IMR-90 (cell line): ENCODE measurements at regions not wholly inside any gene's neighbourhood (a gene's known extent, or its start where the extent isn't known, plus 50 kb on each side); places are given as distances from the start of the nearest gene placed in this dataset.

ENCODE experiments used
- ATAC-seq: fragments of 200-7000 bp; cut with Tn5 transposase; 2 replicates; pipeline ENCODE4 v1.9.1; 2020; ENCODE audit warnings: low read depth, mild to moderate bottlenecking, moderate library complexity
- BruUV-seq: library from RNA; stranded (reverse); fragments of 400-500 nt; replicated peaks from 2 replicates; lab custom pipeline; 2021; lab: Mats Ljungman, UMichigan
- CTCF ChIA-PET: fragments of 300-600 bp; formaldehyde crosslinking; extraction: SDS; loops from one replicate; lab custom pipeline; 2021; ENCODE audit warnings: antibody characterized with exemption; lab: Yijun Ruan, JAX
- POLR2A ChIA-PET: fragments of 300-600 bp; sonication (Branson Sonifier 250); formaldehyde crosslinking; loops from one replicate; lab custom pipeline; 2022; ENCODE audit warnings: antibody characterized with exemption; ENCODE audit not compliant: unreplicated experiment; lab: Charles Lee
- DNase-seq: peaks from one replicate; pipeline ENCODE4 v3.0.0; 2013
- H2AFZ ChIP-seq: replicated peaks from 2 replicates; pipeline ENCODE3; 2013; ENCODE audit warnings: low read length, mild to moderate bottlenecking; ENCODE audit not compliant: poor library complexity
- H2AK5ac ChIP-seq: 2 replicates; pipeline ENCODE4 v1.6.1; 2013; ENCODE audit warnings: low read depth, low read length, inconsistent platforms
- H2AK9ac ChIP-seq: replicated peaks from 2 replicates; pipeline ENCODE3; 2013; ENCODE audit warnings: mild to moderate bottlenecking, low read depth, low read length, moderate library complexity; ENCODE audit not compliant: poor library complexity
- H2BK120ac ChIP-seq: 2 replicates; pipeline ENCODE4 v1.6.1; 2013; ENCODE audit warnings: low read depth, low read length, inconsistent platforms
- H2BK15ac ChIP-seq: 3 replicates; pipeline ENCODE4 v1.6.1; 2013; ENCODE audit warnings: low read depth, low read length, inconsistent platforms
- H2BK20ac ChIP-seq: 2 replicates; pipeline ENCODE4 v1.6.1; 2013; ENCODE audit warnings: low read depth, mild to moderate bottlenecking, inconsistent platforms, low read length, moderate library complexity
- H2BK5ac ChIP-seq: 2 replicates; pipeline ENCODE4 v1.6.1; 2013; ENCODE audit warnings: mild to moderate bottlenecking, low read depth, low read length, inconsistent platforms; ENCODE audit not compliant: poor library complexity, severe bottlenecking
- H3K14ac ChIP-seq: replicated peaks from 2 replicates; pipeline ENCODE4 v1.6.1; 2013; ENCODE audit warnings: low read depth, low read length, inconsistent platforms
- H3K18ac ChIP-seq: 2 replicates; pipeline ENCODE4 v1.6.1; 2013; ENCODE audit warnings: low read depth, low read length, control low read depth
- H3K23ac ChIP-seq: 2 replicates; pipeline ENCODE4 v1.6.1; 2013; ENCODE audit warnings: low read depth, low read length, inconsistent platforms
- H3K27ac ChIP-seq: 2 replicates; pipeline ENCODE4 v1.5.1; 2013; ENCODE audit warnings: mild to moderate bottlenecking, control low read depth, low read length; ENCODE audit not compliant: insufficient read depth
- H3K27me3 ChIP-seq: 2 replicates; pipeline ENCODE4 v1.6.1; 2013; ENCODE audit warnings: low read length; ENCODE audit not compliant: control insufficient read depth, insufficient read depth
- H3K36me3 ChIP-seq: 2 replicates; pipeline ENCODE4 v1.6.1; 2013; ENCODE audit warnings: low read length, mixed read lengths; ENCODE audit not compliant: control insufficient read depth, insufficient read depth
- H3K4ac ChIP-seq: 2 replicates; pipeline ENCODE4 v1.6.1; 2013; ENCODE audit warnings: low read depth, low read length, inconsistent platforms
- H3K4me1 ChIP-seq: 2 replicates; pipeline ENCODE4 v1.6.1; 2013; ENCODE audit warnings: low read length, mixed read lengths; ENCODE audit not compliant: control insufficient read depth, insufficient read depth
- H3K4me2 ChIP-seq: 2 replicates; pipeline ENCODE4 v1.6.1; 2013; ENCODE audit warnings: low read depth, mild to moderate bottlenecking, control low read depth, low read length, moderate library complexity
- H3K4me3 ChIP-seq: 2 replicates; pipeline ENCODE4 v1.5.1; 2013; ENCODE audit warnings: low read depth, mild to moderate bottlenecking, control low read depth, low read length, moderate library complexity; ENCODE audit not compliant: insufficient read depth
- H3K56ac ChIP-seq: 2 replicates; pipeline ENCODE4 v1.6.1; 2013; ENCODE audit warnings: low read length, inconsistent platforms; ENCODE audit not compliant: insufficient read depth; ENCODE audit errors: extremely low read depth
- H3K79me1 ChIP-seq, 2 experiments: 2 replicates each; pipeline ENCODE4 v1.6.1; 2013; ENCODE audit warnings: low read length in 2 of 2, inconsistent platforms in 1 of 2, low read depth in 1 of 2
- H3K9ac ChIP-seq: 2 replicates; pipeline ENCODE4 v1.6.1; 2013; ENCODE audit warnings: low read depth, low read length, control low read depth
- H3K9me1 ChIP-seq: 2 replicates; pipeline ENCODE4 v1.6.1; 2013; ENCODE audit warnings: low read length, inconsistent platforms; ENCODE audit not compliant: insufficient read depth
- H3K9me3 ChIP-seq: 2 replicates; pipeline ENCODE4 v1.6.1; 2013; ENCODE audit warnings: low read length; ENCODE audit not compliant: control insufficient read depth, insufficient read depth
- H4K20me1 ChIP-seq: 2 replicates; pipeline ENCODE4 v1.6.1; 2013; ENCODE audit warnings: low read length, inconsistent platforms; ENCODE audit not compliant: insufficient read depth
- H4K5ac ChIP-seq: 2 replicates; pipeline ENCODE4 v1.6.1; 2013; ENCODE audit warnings: mild to moderate bottlenecking, low read depth, low read length, control low read depth
- H4K8ac ChIP-seq, 2 experiments: 2 replicates each; pipeline ENCODE4 v1.6.1; 2013; ENCODE audit warnings: low read depth in 2 of 2, low read length in 2 of 2, control low read depth in 1 of 2, inconsistent platforms in 1 of 2
- H4K91ac ChIP-seq: 2 replicates; pipeline ENCODE4 v1.6.1; 2013; ENCODE audit warnings: low read depth, low read length, inconsistent platforms; ENCODE audit not compliant: insufficient read depth
- CHD1 ChIP-seq: IDR thresholded peaks from 2 replicates; pipeline ENCODE4 v1.6.1; 2012; ENCODE audit warnings: low read depth, low read length, improper control_type of control experiment
- FOS ChIP-seq: fragments of 150-350 bp; IDR thresholded peaks from 2 replicates; pipeline ENCODE4 v1.6.1; 2016; ENCODE audit warnings: low read depth, low read length
- MAFK ChIP-seq: IDR thresholded peaks from 2 replicates; pipeline ENCODE4 v1.6.1; 2012; ENCODE audit warnings: low read depth, low read length, improper control_type of control experiment
- NFE2L2 ChIP-seq: fragments of 150-350 bp; IDR thresholded peaks from 2 replicates; pipeline ENCODE4 v1.6.1; 2016; ENCODE audit warnings: low read depth, mild to moderate bottlenecking, low read length
- RAD21 ChIP-seq: IDR thresholded peaks from 2 replicates; pipeline ENCODE4 v1.6.1; 2012; ENCODE audit warnings: low read length, improper control_type of control experiment
- RFX5 ChIP-seq: IDR thresholded peaks from 2 replicates; pipeline ENCODE4 v1.8.0; 2012; ENCODE audit warnings: low read depth, mild to moderate bottlenecking, low read length, moderate library complexity
- WGBS, 2 experiments: methylation state at CpG; one replicate each; pipeline versions ENCODE4 v1.1.5 to v1.1.7; 2013; ENCODE audit warnings: missing lambda C conversion rate in 2 of 2; ENCODE audit not compliant: insufficient read length in 1 of 2; ENCODE audit errors: extremely low coverage in 2 of 2; 5-methylcytosine and 5-hydroxymethylcytosine counted together
- dilution Hi-C: fragments of 300-500 bp; cut with HindIII; formaldehyde crosslinking; loops from one replicate; pipeline ENCODE4 v1.14.3; 2018; ENCODE audit warnings: low sequenced_read_pairs; ENCODE audit not compliant: unreplicated experiment
- in situ Hi-C: fragments of 300-500 bp; cut with MboI; formaldehyde crosslinking; loops from 3 replicates; pipeline ENCODE4 v1.14.3; 2019; ENCODE audit warnings: low sequenced_read_pairs, inconsistent platforms, mixed read lengths
- intact Hi-C: fragments of 100-400 bp; cut with micrococcal nuclease; formaldehyde crosslinking; loops from 2 replicates; pipeline ENCODE4 v1.10.0; 2022
- TF ChIP-seq, protein P1 (sequence below): fragments of 150-350 bp; IDR thresholded peaks from 2 replicates; pipeline ENCODE4 v1.6.1; 2017; ENCODE audit warnings: mild to moderate bottlenecking, antibody characterized with exemption, low read length, low read depth

DNA sequence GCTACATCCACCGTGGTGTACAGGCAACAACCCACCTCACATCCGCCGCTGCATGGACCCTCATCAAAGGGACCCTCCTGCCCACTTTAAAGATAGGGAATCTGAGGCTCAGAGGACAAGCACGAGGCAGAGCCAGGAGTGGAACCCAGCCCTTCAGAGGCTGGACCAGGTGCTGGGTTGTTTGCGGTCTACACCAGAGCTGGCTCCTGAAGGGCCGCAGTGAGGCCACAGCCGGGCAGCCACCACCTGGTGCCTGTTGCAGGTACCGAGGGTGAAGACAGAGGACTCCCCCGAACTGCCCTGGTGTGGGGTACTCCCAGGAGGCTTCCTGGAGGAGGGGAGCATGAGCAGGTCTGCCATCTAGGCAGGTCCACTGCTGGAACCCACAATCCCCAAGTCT is 78.8 kb downstream of the DHCR7 start:
- Histone ChIP-seq H3K4ac (no peak overlapping the region), H2BK5ac (no peak overlapping the region), H2BK20ac (no peak overlapping the region), H3K23ac (no peak overlapping the region), H3K9ac (no peak overlapping the region), H3K9me3 (peaks cover under 1% of the 10 kb centered on the region; the same call in 1 of the 2 replicates), H2AK9ac (no peak overlapping the region), H3K18ac (no peak overlapping the region), H3K14ac (no peak overlapping the region), H3K36me3 (no peaks in the 10 kb centered on the region), H3K79me1 (no peaks in the 10 kb centered on the region), H3K4me1 (no peaks in the 10 kb centered on the region), H3K27ac (no peak overlapping the region), H2BK120ac (no peak overlapping the region), H3K56ac (no peak overlapping the region), H4K8ac (no peak overlapping the region), H3K9me1 (no peaks in the 10 kb centered on the region), H4K91ac (no peak overlapping the region), H2BK15ac (no peak overlapping the region), H3K4me2 (no peak overlapping the region), H2AK5ac (no peak overlapping the region), H4K5ac (no peak overlapping the region), H4K20me1 (no peaks in the 10 kb centered on the region; the same call in 1 of the 2 replicates), H3K4me3 (no peak overlapping the region), H3K27me3 (peaks cover 22% of the 10 kb centered on the region; the same call in 1 of the 2 replicates), H2AFZ (no peak overlapping the region)
- in situ Hi-C loops: no loop called here
- no peak for DNase-seq
- POLR2A ChIA-PET: no interaction called here
- TF ChIP-seq NFE2L2: no peak
- TF ChIP-seq FOS: no peak
- no peak for TF ChIP-seq RAD21
- no peak for TF ChIP-seq CHD1
- TF ChIP-seq RFX5: no peak
- TF ChIP-seq, protein P1, sequence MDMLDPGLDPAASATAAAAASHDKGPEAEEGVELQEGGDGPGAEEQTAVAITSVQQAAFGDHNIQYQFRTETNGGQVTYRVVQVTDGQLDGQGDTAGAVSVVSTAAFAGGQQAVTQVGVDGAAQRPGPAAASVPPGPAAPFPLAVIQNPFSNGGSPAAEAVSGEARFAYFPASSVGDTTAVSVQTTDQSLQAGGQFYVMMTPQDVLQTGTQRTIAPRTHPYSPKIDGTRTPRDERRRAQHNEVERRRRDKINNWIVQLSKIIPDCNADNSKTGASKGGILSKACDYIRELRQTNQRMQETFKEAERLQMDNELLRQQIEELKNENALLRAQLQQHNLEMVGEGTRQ: no peak
- TF ChIP-seq MAFK: no peak
- intact Hi-C loops: no loop called here
- no peak for ATAC-seq
- CTCF ChIA-PET: no interaction called here
- 64% methylated on average over 2 of the region's 9 CpGs; no CpG with 5 or more reads in 1 of the 2 experiments for WGBS, 2 experiments
- dilution Hi-C loops: no loop called here
- no TSS peak for BruUV-seq
